Hepatocyte (in vitro differentiated cells): ENCODE measurements at regions not wholly inside any gene's neighbourhood (a gene's known extent, or its start where the extent isn't known, plus 50 kb on each side); places are given as distances from the start of the nearest gene placed in this dataset.

Source experiments
- CTCF ChIP-seq: fragments of 200-600 bp; sonication (generic); IDR thresholded peaks from 2 replicates; pipeline ENCODE4 v1.5.1; 2016; ENCODE audit warnings: antibody characterized with exemption, mild to moderate bottlenecking; ENCODE audit not compliant: poor library complexity
- EZH2 ChIP-seq: fragments of 200-600 bp; sonication (generic); IDR thresholded peaks from 2 replicates; pipeline ENCODE4 v1.6.1; 2016; ENCODE audit warnings: antibody characterized with exemption, mild to moderate bottlenecking, borderline replicate concordance
- EZH2phosphoT487 ChIP-seq: fragments of 200-600 bp; sonication (generic); IDR thresholded peaks from one replicate; pipeline ENCODE4 v1.6.1; 2018; ENCODE audit warnings: antibody characterized with exemption, mild to moderate bottlenecking, low read depth, moderate library complexity; ENCODE audit not compliant: unreplicated experiment, severe bottlenecking

DNA sequence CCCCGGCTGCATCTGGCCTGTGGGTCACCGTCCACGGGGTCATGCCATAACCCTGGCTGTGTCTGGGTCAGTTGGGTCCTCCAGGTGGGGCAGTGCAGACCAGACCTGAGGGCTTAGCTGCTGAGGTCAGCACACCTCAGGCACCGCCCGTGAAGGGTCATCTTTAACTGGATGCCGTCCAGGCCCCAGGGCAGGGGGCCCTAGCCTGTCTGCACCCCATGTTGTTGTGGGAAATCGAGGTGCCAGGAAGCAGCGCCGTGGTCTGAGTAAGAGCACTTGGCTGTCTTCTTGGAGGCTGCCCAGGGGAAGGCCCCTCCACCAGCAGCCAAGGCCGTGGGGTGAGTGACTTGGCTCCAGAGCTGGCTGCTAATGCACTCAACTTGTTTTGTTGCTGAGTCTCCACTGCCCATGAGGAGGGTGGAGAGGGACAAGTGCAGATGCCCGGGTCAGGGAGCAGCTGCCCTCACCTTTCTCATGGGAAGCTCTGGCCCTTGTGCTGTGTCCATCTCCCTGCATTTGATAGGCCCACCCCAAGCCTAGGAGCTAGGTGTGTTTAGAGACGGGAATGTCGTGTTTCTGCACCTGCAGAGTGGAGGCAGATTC is 317.2 kb downstream of the TMEM121 start:
- no peak for TF ChIP-seq CTCF
- no peak for TF ChIP-seq EZH2
- TF ChIP-seq EZH2phosphoT487 = no peak
